ENCODE measurements at regions not wholly inside any gene's neighbourhood (a gene's known extent, or its start where the extent isn't known, plus 50 kb on each side); places are given as distances from the start of the nearest gene placed in this dataset.

DNA sequence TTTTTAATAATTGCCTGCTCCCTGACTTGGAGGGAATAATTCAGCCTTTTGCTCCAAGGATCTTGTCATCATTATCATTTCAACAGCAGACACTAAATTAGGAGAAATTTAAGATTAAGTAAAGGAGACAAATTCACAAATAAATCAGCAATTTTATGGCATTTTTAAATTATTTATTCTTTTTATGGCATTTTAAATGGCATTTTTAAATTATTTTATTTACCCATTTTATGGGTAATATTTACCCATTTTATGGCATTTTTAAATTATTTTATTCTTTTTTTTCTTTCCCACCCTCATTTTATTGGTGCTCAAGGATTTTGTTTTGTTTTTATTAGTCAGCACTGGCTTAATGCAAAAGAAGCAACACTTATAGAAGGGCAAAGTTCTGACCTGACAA is 1201.0 kb upstream of the SORCS1 start:
- TF ChIP-seq, protein P1, sequence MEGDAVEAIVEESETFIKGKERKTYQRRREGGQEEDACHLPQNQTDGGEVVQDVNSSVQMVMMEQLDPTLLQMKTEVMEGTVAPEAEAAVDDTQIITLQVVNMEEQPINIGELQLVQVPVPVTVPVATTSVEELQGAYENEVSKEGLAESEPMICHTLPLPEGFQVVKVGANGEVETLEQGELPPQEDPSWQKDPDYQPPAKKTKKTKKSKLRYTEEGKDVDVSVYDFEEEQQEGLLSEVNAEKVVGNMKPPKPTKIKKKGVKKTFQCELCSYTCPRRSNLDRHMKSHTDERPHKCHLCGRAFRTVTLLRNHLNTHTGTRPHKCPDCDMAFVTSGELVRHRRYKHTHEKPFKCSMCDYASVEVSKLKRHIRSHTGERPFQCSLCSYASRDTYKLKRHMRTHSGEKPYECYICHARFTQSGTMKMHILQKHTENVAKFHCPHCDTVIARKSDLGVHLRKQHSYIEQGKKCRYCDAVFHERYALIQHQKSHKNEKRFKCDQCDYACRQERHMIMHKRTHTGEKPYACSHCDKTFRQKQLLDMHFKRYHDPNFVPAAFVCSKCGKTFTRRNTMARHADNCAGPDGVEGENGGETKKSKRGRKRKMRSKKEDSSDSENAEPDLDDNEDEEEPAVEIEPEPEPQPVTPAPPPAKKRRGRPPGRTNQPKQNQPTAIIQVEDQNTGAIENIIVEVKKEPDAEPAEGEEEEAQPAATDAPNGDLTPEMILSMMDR (IDR thresholded peaks at IDR 0.05), result no peak
- TF ChIP-seq EP300 (IDR thresholded peaks at IDR 0.05), result no peak
